Globus pallidus (tissue), 1 donor: ENCODE measurements at regions not wholly inside any gene's neighbourhood (a gene's known extent, or its start where the extent isn't known, plus 50 kb on each side); places are given as distances from the start of the nearest gene placed in this dataset.

Source experiments
- DNase-seq: peaks from one replicate; pipeline ENCODE4 v3.0.0-alpha.2; 2015; ENCODE audit warnings: low spot score

DNA sequence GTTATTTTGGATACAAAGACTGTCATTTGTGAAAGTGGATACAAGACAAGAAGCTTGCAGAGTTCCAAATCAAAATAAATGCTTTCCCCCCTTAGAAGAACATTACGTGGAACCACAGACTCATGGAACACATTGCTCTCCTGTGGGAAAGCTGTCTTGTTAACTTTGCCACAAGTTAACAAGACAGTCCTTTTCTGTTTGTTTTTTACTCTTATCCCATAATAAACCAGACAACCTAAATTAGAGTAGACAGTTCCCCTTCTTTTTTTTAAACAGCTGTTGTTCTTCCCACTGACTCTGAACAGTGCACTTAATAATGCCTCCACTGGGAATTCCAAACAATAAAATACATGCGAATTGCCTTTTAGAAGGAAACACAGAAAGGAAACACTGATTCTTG, 255.3 kb upstream of the UBE2E2 start:
- DNase-seq, result no peak

DNA sequence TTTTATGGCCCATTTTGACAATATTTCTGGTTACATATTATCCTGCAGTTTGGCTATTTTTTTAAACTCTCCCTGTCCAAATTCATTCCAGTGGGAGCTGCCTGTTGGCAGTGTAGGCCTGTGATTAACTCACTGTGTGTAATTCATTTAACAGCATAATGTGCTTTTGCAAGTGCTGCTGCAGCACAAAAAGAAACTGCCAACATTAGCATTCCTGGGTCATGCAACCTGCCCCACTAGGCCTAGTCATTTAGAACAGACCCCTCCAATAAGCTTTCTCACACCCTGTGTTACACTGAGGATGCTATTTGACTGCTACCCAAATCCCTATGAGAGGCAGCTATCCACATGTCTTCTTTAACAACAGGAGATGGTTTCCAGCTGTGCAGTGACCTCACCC, 251.2 kb upstream of the UBE2E2 start:
- DNase-seq, result no peak

DNA sequence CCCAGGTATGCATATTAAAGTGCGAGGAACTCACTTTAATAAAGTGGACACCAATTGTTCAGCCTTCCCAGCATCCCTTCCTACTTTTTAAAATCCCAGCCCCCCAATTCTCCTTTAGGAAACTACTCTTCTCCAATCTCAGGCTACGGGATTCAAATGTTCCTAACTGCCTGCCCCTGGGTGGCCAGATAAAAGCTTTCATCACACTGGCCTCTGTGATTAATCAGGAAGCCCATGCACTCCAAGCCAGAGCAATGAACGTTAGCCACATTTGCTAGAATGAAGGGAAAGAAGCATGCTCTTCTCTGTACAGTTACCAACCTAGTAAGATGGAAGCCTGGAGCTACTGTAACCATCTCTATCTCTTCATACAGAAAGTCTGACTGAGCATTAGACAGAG, 250.3 kb upstream of the UBE2E2 start:
- no peak for DNase-seq

DNA sequence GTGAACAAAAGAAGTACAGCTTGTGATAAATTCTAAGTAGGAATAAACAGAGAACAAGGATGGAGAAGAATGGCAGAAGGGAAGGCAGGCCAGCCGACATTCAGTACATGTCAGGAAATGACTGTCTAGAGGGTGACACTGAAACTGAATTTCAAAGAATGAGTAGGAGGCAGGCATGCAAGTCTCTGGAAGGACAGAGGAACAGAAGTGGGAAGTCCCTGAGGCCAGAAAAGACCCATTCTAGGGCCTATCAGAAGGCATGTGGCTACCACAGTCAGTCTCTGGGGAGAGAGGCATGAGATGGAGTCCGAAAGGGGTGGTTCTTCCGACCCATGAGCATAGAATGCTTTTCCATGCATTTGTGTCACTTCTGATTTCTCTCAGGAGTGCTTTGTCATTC, 243.5 kb upstream of the UBE2E2 start:
- no peak for DNase-seq

DNA sequence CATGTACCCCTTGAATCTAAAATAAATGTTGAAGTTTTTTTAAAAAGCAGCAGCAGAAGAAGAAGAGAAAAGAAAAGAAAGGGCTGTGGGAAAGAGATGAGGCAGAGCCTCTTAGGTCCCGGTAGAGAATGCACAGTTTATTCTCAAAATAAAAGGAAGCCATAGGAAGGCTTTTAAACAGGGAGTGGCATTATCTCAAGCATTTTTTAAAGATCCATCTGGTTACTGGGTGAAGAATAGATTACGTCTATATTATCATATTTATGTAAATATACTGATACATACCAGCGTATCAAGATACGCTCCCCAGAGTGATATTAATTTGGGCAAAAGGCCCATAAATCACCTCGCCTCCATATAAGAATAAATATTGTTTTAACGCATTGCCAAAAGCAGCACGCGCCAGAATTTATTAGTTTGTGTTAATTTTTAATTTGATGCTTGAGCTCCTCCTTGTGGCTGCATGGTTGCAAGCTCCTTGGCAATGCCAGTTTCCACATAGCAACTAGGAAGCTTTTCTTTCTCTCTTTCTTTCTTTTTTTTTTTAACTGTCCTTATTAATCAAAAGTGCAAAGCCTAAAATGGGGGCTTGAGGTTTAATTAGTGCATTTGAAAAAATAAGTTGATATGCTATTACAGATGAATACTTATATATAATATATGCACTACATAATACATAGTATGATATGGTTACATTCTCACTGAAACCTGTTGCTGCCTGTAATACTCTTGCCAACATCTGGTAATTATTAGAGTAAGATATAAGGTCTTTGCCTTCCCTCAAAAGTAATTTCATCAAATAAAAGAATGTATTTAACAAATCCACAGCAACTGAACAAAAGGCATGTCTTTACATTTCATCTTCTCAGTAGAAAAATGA, 242.8 kb upstream of the UBE2E2 start:
- DNase-seq, result peak; percentile 25

DNA sequence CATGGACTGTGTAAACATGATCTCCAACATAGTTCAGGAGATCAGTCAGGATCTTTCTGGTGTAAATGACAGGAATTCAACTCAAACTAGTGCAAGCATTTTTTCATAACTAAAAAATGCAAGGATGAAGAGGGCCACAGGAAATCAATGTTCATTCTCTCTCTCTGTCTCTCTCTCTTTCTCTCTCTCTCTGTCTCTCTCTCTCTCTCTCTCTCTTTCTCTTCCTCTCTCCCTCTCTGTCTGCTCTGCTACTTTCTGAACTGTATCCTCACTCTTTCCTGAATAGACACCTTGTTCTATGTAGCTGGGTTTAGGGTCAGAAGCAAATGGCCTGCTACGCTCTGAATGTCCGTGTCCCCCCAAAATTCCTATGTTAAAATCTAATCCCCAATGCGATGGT, 240.9 kb upstream of the UBE2E2 start:
- no peak for DNase-seq

DNA sequence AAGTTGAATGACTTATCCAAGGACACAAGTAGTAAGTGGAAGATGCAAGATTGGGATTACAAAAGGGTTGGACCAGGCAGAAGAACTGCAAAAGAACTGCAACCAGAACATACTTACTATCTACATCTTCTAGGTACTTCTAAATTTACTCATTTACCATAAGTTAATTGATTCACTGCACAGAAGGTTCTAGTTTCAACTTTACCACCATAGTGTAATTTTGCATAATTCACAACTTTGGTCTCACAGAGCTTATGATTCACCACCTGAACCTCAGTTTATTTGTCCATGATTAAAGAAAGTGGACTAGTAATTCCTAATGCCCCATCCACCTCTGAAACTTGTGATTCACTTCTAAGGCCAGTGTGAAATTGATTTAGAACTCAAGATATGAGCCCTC, 236.8 kb upstream of the UBE2E2 start:
- DNase-seq, result no peak

DNA sequence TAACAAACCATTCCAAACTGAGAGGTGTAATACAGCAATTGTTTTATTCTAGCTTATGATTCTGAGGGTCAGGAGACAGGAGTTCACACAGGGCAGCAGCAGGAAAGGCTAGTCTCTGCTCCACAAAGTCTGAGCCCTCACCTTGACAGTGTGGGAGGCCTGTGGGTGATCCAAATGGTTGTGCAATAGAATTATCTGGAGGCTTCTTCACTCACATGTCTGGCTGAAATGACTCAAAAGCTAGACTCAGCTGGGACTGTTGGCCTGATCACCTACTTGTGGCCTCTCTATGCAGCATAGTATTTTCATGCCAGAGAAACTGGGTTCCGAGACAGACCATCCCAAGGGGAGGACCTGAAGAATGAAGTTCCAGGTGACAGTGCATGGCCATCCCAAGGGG, 233.9 kb upstream of the UBE2E2 start:
- DNase-seq, result no peak

DNA sequence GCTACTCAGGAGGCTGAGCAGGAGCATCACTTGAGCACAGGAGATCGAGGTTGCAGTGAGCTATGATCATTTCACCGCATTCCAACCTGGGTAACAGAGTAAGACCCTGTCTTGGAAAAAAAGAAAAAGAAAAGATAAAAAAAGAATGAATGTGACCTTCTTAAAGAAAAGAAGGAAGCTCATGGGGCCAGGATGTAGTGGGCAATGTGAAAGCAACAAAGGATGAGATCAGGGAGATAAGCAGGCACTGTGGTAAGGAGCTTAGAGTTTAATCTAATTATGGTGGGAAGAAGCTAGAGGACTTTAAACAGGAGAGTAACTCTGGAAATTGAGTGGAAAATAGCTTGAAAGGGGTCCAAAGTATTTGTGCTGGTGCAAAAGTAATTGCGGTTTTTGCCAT, 231.6 kb upstream of the UBE2E2 start:
- DNase-seq, result no peak

DNA sequence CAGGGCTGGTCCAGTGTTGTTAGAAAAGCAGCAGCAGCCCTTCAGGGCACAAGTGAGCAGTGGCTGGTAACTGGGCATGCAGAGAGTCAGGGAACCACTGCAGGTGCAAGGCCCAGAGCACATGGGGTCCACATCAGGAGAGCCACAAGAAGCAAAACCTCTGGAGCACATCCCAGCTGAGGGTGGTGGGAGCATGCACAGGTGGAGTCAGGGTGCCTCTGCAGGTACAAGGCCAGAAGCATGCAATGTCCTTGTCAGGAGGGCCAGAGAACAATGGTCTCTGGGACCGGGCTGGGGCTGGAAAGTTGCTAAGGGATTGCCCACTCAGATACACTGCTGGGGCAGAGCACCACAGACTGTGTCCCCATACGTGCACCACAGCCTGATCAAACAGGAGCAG, 226.1 kb upstream of the UBE2E2 start:
- DNase-seq, result no peak

DNA sequence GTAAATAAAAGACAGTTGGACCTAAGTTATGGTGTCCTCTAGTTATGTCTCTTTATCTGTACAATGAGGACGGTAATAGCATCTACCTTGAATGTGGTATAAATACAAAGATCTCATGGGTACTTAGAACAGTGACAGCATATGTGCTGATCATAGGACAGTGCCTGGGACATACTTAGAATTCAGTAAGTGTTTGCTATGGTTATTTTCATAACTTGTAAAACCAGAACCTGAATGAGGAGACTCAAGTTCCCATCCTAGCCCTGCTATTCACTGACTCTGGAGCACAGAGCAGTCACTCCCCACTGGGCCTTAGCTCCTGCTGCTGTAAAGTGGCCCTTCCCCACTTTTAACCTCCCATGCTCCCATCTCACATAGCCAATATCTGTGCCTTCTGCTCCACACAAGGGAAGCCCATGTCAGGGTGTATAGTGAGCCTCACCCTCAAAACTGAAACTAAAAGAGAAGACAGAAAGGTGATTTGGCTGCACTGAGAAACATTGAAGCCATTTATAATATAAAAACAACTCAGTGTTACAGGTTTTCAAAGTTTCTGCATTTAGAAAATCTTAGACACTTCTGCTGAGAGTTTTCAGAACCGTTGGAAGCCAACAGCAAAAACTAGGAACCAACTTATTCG, 225.4 kb upstream of the UBE2E2 start:
- no peak for DNase-seq

DNA sequence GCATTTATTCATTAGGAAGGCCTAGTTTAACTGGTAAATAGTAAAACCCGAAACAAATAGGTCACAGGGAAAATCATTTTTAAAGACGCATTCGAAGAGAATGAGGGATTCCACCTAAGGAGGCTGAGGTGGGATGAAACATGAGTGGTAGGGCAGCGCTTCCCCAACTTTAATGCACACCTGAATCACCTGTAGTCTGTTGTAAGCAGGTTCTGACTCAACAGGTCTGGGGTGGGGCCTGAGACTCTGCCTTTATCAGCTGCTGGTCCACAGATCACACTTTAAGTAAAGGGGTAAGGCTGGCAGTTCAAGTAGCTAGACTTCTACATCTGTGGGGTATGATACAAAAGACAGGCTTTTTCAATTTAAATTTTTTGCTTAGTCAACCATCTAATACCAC, 223.5 kb upstream of the UBE2E2 start:
- no peak for DNase-seq

DNA sequence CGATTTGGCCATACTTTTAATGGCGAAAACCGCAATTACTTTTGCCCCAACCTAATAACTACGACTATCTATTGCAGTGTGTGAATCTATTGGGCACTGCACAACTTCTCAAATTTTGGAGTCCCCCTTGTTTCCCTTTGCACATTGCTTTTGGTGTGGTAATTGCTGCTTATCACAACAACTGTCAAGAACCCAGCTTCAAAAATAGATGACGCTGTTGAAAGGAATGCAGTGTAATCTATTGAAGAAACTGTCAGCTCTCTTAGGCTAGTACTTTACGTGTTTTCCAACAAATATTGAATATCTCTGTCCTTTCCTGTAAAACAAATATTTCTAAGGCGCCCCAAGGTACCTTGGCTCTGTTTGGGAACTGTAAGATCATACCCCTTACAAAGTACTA, 222.8 kb upstream of the UBE2E2 start:
- no peak for DNase-seq

DNA sequence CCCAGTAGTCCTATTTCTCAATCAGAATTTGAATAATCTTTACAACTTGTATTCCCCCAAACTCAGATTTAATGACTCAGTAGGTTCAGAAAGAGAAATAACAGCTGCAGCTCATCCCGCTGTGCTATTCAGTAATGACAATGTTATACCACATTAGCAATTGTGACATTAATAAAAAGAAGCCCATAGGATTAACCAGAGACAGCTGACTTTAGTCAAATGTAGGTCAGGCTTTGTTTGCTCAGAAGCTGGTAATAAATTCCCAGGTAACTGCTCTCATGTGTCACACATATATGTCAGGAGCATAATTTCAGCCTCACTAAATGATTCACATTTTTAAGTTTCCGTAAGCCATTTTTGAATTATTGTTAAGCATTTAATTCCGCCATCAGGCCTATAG, 222.0 kb upstream of the UBE2E2 start:
- DNase-seq, result no peak

DNA sequence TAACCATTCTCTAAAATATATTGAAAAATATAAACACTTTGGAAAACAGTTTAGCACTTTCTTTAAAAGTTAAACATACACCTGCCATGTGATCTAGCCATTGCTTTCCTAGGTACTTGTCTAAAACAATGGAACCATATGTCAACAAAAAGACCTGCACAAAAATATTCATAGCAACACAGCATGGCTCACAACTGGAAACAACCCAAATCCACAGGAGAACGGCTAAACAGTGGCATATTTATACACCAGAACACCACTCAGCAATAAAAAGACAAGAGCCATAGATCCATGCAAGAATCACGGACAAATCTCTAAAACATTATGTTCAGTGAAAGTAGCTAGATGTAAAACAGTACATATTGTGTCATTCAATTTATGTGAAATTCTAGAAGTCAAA, 221.3 kb upstream of the UBE2E2 start:
- DNase-seq, result no peak

DNA sequence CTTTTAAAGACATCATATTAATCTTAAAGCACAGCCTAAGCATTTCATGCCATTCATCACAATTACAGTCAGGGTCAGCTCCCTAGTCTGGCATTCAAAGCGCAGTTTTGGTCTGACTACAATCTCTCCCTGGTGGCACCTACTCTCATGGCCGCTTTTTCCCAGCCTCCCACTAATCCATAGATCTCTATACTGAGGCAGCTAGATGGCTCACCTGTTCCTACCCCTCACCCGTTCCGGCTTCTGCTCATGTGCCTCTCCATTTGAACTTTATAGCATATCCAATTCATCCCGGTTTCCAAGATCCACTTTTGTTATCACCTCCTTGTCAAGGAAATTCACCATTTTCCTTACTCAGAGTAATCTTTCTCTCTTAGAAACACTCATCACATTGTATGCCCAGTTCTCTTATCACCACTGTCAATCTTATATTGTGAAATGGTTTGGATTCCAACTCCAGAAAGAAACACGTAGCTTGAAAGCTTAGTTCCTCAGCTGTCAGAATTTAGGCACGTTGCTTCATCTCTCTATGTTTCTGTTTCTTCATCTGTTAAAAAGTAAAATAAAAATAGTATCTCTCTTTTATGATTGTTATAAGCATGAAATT, 220.0 kb upstream of the UBE2E2 start:
- no peak for DNase-seq

DNA sequence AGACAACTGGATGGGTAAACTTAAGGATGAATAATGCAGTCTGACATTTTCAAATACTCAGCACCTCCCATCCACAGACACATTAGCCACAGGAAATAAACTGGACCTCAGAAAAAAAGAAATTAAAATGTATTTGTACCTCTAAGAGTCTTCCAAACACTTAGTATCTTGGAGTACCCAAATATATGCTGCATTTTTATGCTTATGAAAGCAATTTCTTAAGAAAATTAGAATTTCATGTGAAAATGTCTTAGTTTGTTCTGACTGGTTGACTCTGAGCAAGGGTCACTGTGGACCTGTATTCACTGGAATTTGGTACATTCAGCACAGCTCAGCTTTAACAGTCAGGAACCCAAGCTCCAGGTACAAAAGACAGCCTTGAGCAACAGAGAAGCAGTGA, 216.2 kb upstream of the UBE2E2 start:
- no peak for DNase-seq

DNA sequence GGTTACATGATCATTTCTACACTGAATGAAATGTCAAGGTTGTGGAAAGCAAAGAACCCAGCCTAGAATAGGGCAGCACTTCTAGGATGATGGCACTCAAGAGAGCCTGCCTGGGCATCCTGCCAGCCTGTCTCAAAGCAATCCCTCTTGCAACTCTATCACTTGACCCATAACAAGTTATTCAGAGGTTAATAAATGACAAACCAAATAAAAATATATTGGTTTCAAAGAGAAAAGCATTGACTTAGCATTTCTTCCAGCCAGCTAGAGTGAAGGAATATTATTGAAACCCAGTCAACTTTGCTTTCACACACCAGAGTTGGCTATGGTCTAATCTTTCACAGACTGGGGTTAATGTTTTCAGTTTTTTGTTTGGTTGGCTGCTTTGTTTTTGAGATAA, 214.6 kb upstream of the UBE2E2 start:
- no peak for DNase-seq

DNA sequence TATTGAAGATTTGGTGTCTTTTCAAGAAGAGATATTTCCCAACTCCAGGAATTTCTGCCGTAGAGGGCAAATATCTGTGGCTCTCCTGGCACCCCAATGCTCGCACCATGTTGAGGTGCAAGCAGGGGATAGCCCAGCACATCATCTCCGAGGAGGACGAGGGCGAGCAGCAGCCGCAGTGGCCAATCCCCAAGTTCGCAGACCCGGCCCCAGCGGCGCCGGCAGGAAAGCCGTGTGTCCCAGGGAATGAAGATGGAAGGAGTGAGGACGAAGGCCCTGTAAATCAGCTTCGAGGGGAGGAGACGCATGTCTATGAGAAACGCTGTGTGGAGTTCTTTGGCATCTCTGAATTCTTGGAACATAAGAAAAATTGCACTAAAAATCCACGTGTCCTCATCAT, 213.4 kb upstream of the UBE2E2 start:
- no peak for DNase-seq

DNA sequence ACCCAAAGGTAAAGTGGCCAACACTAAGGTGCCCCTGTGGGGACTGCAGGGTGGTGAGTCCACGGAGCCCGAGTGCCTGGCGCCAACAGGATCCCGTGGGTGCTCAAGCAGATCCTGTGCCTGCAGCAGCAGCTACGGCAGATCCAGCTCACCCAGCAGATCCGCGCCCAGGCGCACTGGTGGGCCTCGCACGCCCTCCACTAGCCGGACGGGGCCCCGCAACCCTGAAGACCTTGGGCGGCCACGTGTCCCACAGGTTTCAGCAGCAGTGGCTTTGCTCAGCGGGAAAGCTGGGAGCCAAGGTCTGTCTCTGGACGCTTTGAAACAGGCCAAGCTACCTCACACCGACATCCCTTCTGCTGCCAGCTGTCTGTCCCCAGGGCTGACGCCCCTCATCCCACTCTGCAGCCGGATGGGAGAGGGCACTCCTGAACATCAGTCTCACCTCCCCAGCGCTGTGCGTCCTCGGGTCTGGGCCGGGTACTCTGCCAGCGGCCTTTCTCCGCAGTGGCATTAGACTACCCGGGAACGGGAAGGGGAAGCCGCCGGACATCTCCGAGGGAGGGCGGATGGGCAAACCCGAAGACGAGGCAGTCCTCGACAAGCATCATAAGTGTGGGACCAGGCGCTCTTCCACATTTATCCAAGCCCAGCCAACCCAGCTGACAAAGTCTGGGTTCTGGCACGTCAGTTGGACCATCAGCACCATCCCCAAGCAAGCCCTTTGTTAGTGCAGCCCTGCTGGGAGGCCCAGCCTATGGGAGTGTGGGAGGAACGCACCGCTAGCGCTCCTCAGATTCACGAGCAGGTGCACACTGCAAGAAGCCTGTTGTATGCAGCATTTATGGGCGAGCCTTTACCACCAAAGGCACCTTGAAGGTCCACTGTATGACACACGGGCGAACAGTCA, 212.6 kb upstream of the UBE2E2 start:
- DNase-seq, result no peak

DNA sequence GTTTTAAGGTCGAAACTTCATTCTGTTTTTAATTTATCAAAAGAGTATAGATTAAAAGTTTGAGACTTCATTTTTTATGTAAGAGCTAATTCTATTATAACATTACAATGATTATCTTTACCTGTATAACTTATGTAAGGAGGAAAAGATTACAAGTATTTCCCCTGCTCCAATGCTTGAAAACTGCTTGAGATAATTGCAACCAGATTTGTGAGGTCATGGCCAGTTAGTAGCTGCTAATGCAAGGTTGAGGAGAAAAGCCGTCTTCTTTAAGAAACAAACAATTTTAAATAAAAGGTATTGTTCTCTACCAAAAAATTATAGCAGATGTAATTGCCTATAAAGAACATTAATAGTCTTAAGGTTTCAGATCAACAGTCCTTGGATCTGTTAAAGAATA, 208.3 kb upstream of the UBE2E2 start:
- DNase-seq, result no peak

DNA sequence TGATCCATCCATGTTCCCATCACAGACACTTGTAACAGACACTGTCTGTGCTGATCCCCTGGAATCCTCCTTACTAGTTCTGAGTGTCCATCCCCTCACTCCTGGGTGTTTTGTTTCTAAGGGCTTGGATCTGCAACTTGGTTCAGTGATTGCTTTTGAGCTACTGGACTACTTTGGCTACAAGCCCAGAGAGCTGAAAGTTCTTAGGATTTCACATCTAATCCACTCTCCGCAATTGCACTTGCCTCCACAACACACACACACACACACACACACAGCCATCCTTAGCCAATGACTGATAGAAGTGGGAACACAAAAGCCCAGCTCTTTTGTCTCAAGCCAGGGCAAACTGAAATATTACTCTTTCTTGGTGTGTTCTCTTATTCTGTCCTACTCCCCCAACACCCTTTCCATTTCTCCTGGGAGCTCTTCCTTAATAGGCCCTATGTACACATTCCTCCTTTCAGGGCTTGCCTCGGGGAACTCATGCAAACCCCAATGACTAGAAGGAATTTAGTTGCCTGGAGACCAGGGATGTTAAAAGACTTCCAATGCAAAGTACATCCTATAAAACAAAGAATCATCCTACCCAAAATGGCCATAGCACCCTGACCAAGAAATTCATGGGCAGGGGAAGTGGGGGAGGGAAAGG, 206.1 kb upstream of the UBE2E2 start:
- no peak for DNase-seq
